GM12878 (cell line): ENCODE measurements at regions not wholly inside any gene's neighbourhood (a gene's known extent, or its start where the extent isn't known, plus 50 kb on each side); places are given as distances from the start of the nearest gene placed in this dataset.

ENCODE experiments used
- ATAC-seq: fragments of 200-7000 bp; cut with Tn5 transposase; 3 replicates; pipeline ENCODE4 v1.9.1; 2020; ENCODE audit warnings: mild to moderate bottlenecking, moderate library complexity
- BruUV-seq: library from RNA; stranded (reverse); fragments of 400-500 nt; replicated peaks from 2 replicates; lab custom pipeline; 2021; lab: Mats Ljungman, UMichigan
- CTCF ChIA-PET: fragments of 300-600 bp; sonication (Branson Sonifier 250); formaldehyde crosslinking; extraction: SDS; loops from one replicate; lab custom pipeline; 2021; ENCODE audit warnings: inconsistent platforms; lab: Yijun Ruan, JAX
- POLR2A ChIA-PET: fragments of 350-600 bp; formaldehyde crosslinking; extraction: SDS; loops from one replicate; lab custom pipeline; 2021; ENCODE audit warnings: inconsistent platforms; lab: Charles Lee
- RAD21 ChIA-PET: fragments of 300-600 bp; sonication (Branson Sonifier 250); formaldehyde crosslinking; loops from one replicate; lab custom pipeline; 2023; ENCODE audit warnings: antibody characterized with exemption; ENCODE audit not compliant: unreplicated experiment; lab: Charles Lee
- SMC1A ChIA-PET: fragments of 300-600 bp; sonication (Branson Sonifier 250); formaldehyde crosslinking; loops from one replicate; lab custom pipeline; 2023; ENCODE audit not compliant: unreplicated experiment, uncharacterized antibody; lab: Charles Lee
- DNase-seq: peaks from one replicate; pipeline ENCODE4 v3.0.0-alpha.2; 2011; ENCODE audit warnings: low read depth, low spot score
- FAIRE-seq: peaks from 3 replicates; lab custom pipeline; 2011; peaks lifted over from hg19 to GRCh38; lab: Jason Lieb, UNC
- H2AFZ ChIP-seq: 2 replicates; pipeline ENCODE4 v1.6.0; 2011; ENCODE audit warnings: low read depth, low read length, control low read depth; ENCODE audit not compliant: control insufficient read depth
- H3K27ac ChIP-seq: 2 replicates; pipeline ENCODE4 v1.5.1; 2011; ENCODE audit warnings: control low read depth; ENCODE audit not compliant: control insufficient read depth, insufficient read depth
- H3K27me3 ChIP-seq, 2 experiments: replicated peaks in 1 of 2; 2 replicates each; pipeline versions ENCODE4 v1.6.0 to v1.6.1; 2011; ENCODE audit warnings: low read length in 1 of 2; ENCODE audit not compliant: control insufficient read depth in 2 of 2, insufficient read depth in 2 of 2
- H3K36me3 ChIP-seq, 2 experiments: 2 replicates each; pipeline ENCODE4 v1.5.1; 2011; ENCODE audit warnings: low read length in 1 of 2; ENCODE audit not compliant: control insufficient read depth in 2 of 2, insufficient read depth in 2 of 2
- H3K4me1 ChIP-seq: 2 replicates; pipeline ENCODE4 v1.6.1; 2011; ENCODE audit warnings: mild to moderate bottlenecking, low read length, moderate library complexity, mixed read lengths; ENCODE audit not compliant: control insufficient read depth, insufficient read depth
- H3K4me2 ChIP-seq: 2 replicates; pipeline ENCODE4 v1.6.0; 2011; ENCODE audit warnings: control low read depth; ENCODE audit not compliant: control insufficient read depth, insufficient read depth
- H3K4me3 ChIP-seq: fragments of 200-600 bp; sonication (generic); 2 replicates; pipeline ENCODE4 v1.5.1; 2016
- H3K79me2 ChIP-seq: 2 replicates; pipeline ENCODE4 v1.6.0; 2011; ENCODE audit warnings: low read length; ENCODE audit not compliant: control insufficient read depth, insufficient read depth
- H3K9ac ChIP-seq: 2 replicates; pipeline ENCODE4 v1.8.0; 2011; ENCODE audit warnings: low read length, control low read depth, mixed read lengths; ENCODE audit not compliant: control insufficient read depth, insufficient read depth
- H3K9me3 ChIP-seq: replicated peaks from 3 replicates; pipeline ENCODE4 v1.5.1; 2011; ENCODE audit warnings: mild to moderate bottlenecking, low read length; ENCODE audit not compliant: control insufficient read depth, insufficient read depth
- H4K20me1 ChIP-seq: 2 replicates; pipeline ENCODE4 v1.6.0; 2011; ENCODE audit not compliant: control insufficient read depth, insufficient read depth
- BACH1 ChIP-seq: fragments of 450-650 bp; IDR thresholded peaks from 2 replicates; pipeline ENCODE4 v1.6.1; 2017; ENCODE audit warnings: mild to moderate bottlenecking, borderline replicate concordance
- CREB1 ChIP-seq: IDR thresholded peaks from 2 replicates; pipeline ENCODE4 v1.6.1; 2012; ENCODE audit warnings: low read depth, mild to moderate bottlenecking, inconsistent platforms
- E4F1 ChIP-seq: fragments of 450-650 bp; IDR thresholded peaks from 2 replicates; pipeline ENCODE4 v1.6.1; 2018; ENCODE audit warnings: borderline replicate concordance, mild to moderate bottlenecking; ENCODE audit not compliant: partially characterized antibody
- ESRRA ChIP-seq: IDR thresholded peaks from 2 replicates; pipeline ENCODE4 v1.6.1; 2012; ENCODE audit warnings: mild to moderate bottlenecking, low read length, improper control_type of control experiment
- HCFC1 ChIP-seq: fragments of 150-350 bp; IDR thresholded peaks from 2 replicates; pipeline ENCODE4 v1.6.1; 2014; ENCODE audit warnings: low read length
- HSF1 ChIP-seq: fragments of 150-350 bp; IDR thresholded peaks from 2 replicates; pipeline ENCODE4 v1.6.1; 2014; ENCODE audit warnings: mild to moderate bottlenecking, low read depth, low read length
- MAX ChIP-seq: IDR thresholded peaks from 2 replicates; pipeline ENCODE4 v1.6.1; 2012; ENCODE audit warnings: low read depth, low read length, improper control_type of control experiment
- MEF2B ChIP-seq: fragments of 450-650 bp; IDR thresholded peaks from 2 replicates; pipeline ENCODE4 v1.6.1; 2018; ENCODE audit warnings: mild to moderate bottlenecking, moderate library complexity; ENCODE audit not compliant: partially characterized antibody, poor library complexity, severe bottlenecking
- MLLT1 ChIP-seq: fragments of 450-650 bp; IDR thresholded peaks from 2 replicates; pipeline ENCODE4 v1.6.1; 2016; ENCODE audit warnings: mild to moderate bottlenecking
- NBN ChIP-seq: fragments of 450-650 bp; IDR thresholded peaks from 2 replicates; pipeline ENCODE4 v1.6.1; 2016
- NR2C1 ChIP-seq: fragments of 450-650 bp; IDR thresholded peaks from 2 replicates; pipeline ENCODE4 v1.6.1; 2017; ENCODE audit warnings: antibody characterized with exemption, mild to moderate bottlenecking, moderate library complexity
- PAX8 ChIP-seq: fragments of 450-650 bp; IDR thresholded peaks from 2 replicates; pipeline ENCODE4 v1.6.1; 2017; ENCODE audit warnings: mild to moderate bottlenecking, moderate library complexity
- PBX3 ChIP-seq: IDR thresholded peaks from 2 replicates; pipeline ENCODE4 v1.6.1; 2011; ENCODE audit warnings: mild to moderate bottlenecking, low read depth, low read length, moderate library complexity; ENCODE audit not compliant: insufficient replicate concordance
- PKNOX1 ChIP-seq: fragments of 450-650 bp; IDR thresholded peaks from 2 replicates; pipeline ENCODE4 v1.6.1; 2016; ENCODE audit warnings: mild to moderate bottlenecking
- POLR2AphosphoS5 ChIP-seq: IDR thresholded peaks from 2 replicates; pipeline ENCODE4 v1.6.1; 2011; ENCODE audit warnings: mild to moderate bottlenecking, low read length, inconsistent platforms
- ZBTB33 ChIP-seq: fragments of 450-650 bp; IDR thresholded peaks from 2 replicates; pipeline ENCODE4 v1.6.1; 2017; ENCODE audit warnings: mild to moderate bottlenecking
- WGBS: methylation state at CpG from one replicate; pipeline ENCODE4 v1.1.6; 2016; ENCODE audit warnings: low lambda C conversion rate; ENCODE audit not compliant: insufficient replicate concordance, insufficient coverage; ENCODE audit errors: missing lambda C conversion rate; 5-methylcytosine and 5-hydroxymethylcytosine counted together
- in situ Hi-C: fragments of 300-500 bp; cut with MboI; formaldehyde crosslinking; loops from 9 replicates; pipeline ENCODE4 v1.14.3; 2018; ENCODE audit warnings: mixed read lengths
- intact Hi-C: fragments of 100-400 bp; cut with micrococcal nuclease; formaldehyde crosslinking; loops from one replicate; pipeline ENCODE4 v1.14.2; 2022; ENCODE audit not compliant: unreplicated experiment

- Histone ChIP-seq H2AFZ (no peak overlapping the region), H4K20me1 (no peaks in the 10 kb centered on the region), H3K27me3 (no peaks in the 10 kb centered on the region), H3K4me1 (no peaks in the 10 kb centered on the region), H3K27ac (no peak overlapping the region), H3K4me2 (no peak overlapping the region), H3K9ac (no peak overlapping the region), H3K9me3 (no peaks in the 10 kb centered on the region), H3K4me3 (no peak overlapping the region), H3K36me3 (no peaks in the 10 kb centered on the region), H3K79me2 (no peaks in the 10 kb centered on the region)
- ChIA-PET POLR2A (no interaction called here), RAD21 (no interaction called here), CTCF (no interaction called here), SMC1A (no interaction called here)
- BruUV-seq, result no TSS peak
- intact Hi-C loops (no loop called here), in situ Hi-C loops (no loop called here)
- ATAC-seq (no peak), DNase-seq (no peak), FAIRE-seq (no peak)
- WGBS, result 5% methylated on average over 1 of the region's 1 CpG
- TF ChIP-seq MEF2B (no peak), PAX8 (no peak), PBX3 (no peak), ESRRA (no peak), NR2C1 (no peak), ZBTB33 (no peak), PKNOX1 (no peak), NBN (no peak), MLLT1 (no peak), E4F1 (no peak), HSF1 (no peak), MAX (no peak), CREB1 (no peak), BACH1 (no peak), POLR2AphosphoS5 (no peak), HCFC1 (no peak)
These were observed 691.1 kb upstream of the DDX18 start for GRCh38 chr2:117123362-117123761.
